HG03045 (cell line): ENCODE measurements at regions not wholly inside any gene's neighbourhood (a gene's known extent, or its start where the extent isn't known, plus 50 kb on each side); places are given as distances from the start of the nearest gene placed in this dataset.
"Not testable (repeated sequence)": the region's sequence is repeated elsewhere in the genome, so short reads cannot be mapped to it uniquely, and the experiment has no call there.

Experiments used
- ATAC-seq: cut with Tn5 transposase; IDR thresholded peaks from one replicate; pipeline ENCODE4 v1.9.1; 2021; ENCODE audit warnings: mild to moderate bottlenecking, moderate library complexity; ENCODE audit not compliant: unreplicated experiment

- ATAC-seq = no peak
Measured at GRCh38 chr7:65317372-65317771, 56.3 kb upstream of the ZNF92 start.

- no peak for ATAC-seq
Measured at GRCh38 chr7:65310761-65311160, 62.9 kb upstream of the ZNF92 start.

- no peak for ATAC-seq
Measured at GRCh38 chr7:65308300-65308678, 65.4 kb upstream of the ZNF92 start.

GRCh38 chr7:65307651-65308299, 65.9 kb upstream of the ZNF92 start:
- no peak for ATAC-seq

- no peak for ATAC-seq
Measured at GRCh38 chr7:65304175-65304574, 69.5 kb upstream of the ZNF92 start.

GRCh38 chr7:65302883-65303282, 70.8 kb upstream of the ZNF92 start:
- no peak for ATAC-seq

GRCh38 chr7:65301007-65301406, 72.6 kb upstream of the ZNF92 start:
- ATAC-seq = no peak

- ATAC-seq = no peak
Measured at GRCh38 chr7:65295409-65295808, 78.2 kb upstream of the ZNF92 start.

GRCh38 chr7:65290340-65290739, 83.3 kb upstream of the ZNF92 start:
- ATAC-seq = not testable (repeated sequence)

GRCh38 chr7:65287023-65287422, 86.6 kb upstream of the ZNF92 start:
- no peak for ATAC-seq

GRCh38 chr7:65285906-65286864, 87.5 kb upstream of the ZNF92 start:
- no peak for ATAC-seq

GRCh38 chr7:65285241-65285640, 88.4 kb upstream of the ZNF92 start:
- ATAC-seq = not testable (repeated sequence)

- no peak for ATAC-seq
Measured at GRCh38 chr7:65279795-65280194, 93.9 kb upstream of the ZNF92 start.

GRCh38 chr7:65276822-65277221, 96.8 kb upstream of the ZNF92 start:
- no peak for ATAC-seq

- not testable (repeated sequence) for ATAC-seq
Measured at GRCh38 chr7:65271502-65271901, 102.2 kb upstream of the ZNF92 start.

GRCh38 chr7:65269150-65269856, 104.4 kb upstream of the ZNF92 start:
- peak; percentile 83 for ATAC-seq

GRCh38 chr7:65268782-65269149, 104.9 kb upstream of the ZNF92 start:
- ATAC-seq = no peak

GRCh38 chr7:65265933-65266519, 107.6 kb upstream of the ZNF92 start:
- ATAC-seq = no peak

GRCh38 chr7:65264258-65264657, 109.4 kb upstream of the ZNF92 start:
- no peak for ATAC-seq

- not testable (repeated sequence) for ATAC-seq
Measured at GRCh38 chr7:65260673-65261072, 113.0 kb upstream of the ZNF92 start.

- not testable (repeated sequence) for ATAC-seq
Measured at GRCh38 chr7:65259864-65260525, 113.7 kb upstream of the ZNF92 start.
